GM10266 (cell line): ENCODE measurements at regions not wholly inside any gene's neighbourhood (a gene's known extent, or its start where the extent isn't known, plus 50 kb on each side); places are given as distances from the start of the nearest gene placed in this dataset.

Experiments used
- DNase-seq: peaks from one replicate; pipeline ENCODE4 v3.0.0; 2012; ENCODE audit errors: extremely low spot score
- TF ChIP-seq, protein P1 (sequence below): IDR thresholded peaks from 2 replicates; pipeline ENCODE4 v1.5.1; 2012; ENCODE audit warnings: mild to moderate bottlenecking, low read depth; ENCODE audit not compliant: control insufficient read depth, insufficient read depth; ENCODE audit errors: missing control alignments

DNA sequence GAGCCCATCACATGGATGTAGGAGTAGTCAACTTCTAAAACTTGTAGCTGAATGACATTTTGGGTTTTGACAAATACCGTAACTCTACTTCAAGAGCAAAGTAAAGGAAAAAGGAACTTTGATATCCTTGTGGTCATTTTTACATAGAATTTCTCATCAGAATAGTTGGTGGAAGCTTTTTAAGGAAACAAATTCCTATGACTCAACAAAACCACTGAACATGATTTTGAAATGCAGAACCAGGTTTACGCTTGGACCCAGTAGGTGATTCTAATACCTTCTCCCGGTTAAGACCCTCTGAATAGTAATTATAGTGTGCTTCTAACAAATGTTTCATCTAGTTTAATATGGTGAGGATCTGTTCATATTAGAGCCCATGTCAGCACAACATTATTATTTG, 307.8 kb downstream of the GPR37 start:
- no peak for DNase-seq
- TF ChIP-seq, protein P1, sequence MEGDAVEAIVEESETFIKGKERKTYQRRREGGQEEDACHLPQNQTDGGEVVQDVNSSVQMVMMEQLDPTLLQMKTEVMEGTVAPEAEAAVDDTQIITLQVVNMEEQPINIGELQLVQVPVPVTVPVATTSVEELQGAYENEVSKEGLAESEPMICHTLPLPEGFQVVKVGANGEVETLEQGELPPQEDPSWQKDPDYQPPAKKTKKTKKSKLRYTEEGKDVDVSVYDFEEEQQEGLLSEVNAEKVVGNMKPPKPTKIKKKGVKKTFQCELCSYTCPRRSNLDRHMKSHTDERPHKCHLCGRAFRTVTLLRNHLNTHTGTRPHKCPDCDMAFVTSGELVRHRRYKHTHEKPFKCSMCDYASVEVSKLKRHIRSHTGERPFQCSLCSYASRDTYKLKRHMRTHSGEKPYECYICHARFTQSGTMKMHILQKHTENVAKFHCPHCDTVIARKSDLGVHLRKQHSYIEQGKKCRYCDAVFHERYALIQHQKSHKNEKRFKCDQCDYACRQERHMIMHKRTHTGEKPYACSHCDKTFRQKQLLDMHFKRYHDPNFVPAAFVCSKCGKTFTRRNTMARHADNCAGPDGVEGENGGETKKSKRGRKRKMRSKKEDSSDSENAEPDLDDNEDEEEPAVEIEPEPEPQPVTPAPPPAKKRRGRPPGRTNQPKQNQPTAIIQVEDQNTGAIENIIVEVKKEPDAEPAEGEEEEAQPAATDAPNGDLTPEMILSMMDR, result no peak

DNA sequence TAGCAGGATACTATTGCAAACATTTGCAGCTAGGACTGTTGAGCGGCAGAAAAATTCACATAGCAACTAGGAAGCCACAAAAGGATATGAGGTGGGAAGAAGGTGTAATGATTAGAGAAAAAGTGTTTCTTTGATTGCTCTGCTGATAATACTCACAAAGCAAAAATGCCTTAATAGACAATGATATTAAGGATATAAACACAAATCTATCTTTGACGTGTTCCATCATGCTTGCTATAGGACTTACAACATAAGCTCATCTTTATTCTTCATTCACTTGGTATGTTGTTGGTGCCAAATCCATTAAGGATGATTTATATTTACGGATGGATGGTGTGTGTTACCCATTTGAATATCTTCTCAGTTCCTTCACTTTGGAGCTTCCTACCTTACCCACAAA, 309.3 kb downstream of the GPR37 start:
- DNase-seq, result no peak
- TF ChIP-seq, protein P1, result no peak

DNA sequence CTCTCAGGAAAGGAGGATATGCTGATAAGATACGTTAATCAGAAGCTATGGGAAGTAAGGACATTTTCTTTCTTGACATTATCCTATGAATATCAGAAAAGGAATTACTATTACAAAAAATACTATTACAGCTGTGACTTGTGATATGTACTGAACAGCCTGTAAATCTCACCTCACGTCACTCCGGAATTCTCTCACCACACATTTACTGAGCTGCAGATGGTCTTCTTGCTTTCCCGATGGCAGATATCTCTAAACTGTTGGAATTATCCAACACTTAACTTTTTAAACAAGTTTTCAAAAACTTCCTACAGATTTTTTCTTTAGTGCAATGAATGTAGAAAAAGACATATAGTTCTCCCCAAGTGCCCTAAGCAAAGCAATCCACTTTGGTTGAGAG, 313.4 kb downstream of the GPR37 start:
- DNase-seq, result no peak
- TF ChIP-seq, protein P1, result no peak

DNA sequence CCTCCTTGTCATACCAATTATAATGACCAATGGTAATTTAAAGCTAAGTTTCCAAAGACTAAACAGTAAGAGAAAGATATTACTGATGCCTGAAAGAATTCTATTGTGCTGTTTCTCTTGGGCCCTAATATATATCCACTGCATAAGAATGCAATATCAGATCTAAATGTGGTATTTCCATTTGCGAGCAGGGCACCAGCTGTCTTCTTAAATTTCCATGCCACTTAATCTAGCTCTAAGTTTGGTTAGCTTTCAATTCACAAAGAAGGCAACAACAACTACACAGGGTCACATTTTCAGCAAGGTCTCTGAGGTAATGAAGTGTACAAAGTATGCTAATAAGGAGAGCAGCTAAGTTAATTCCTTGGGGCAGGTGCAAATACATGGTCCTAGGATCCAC, 315.7 kb downstream of the GPR37 start:
- no peak for DNase-seq
- TF ChIP-seq, protein P1, result no peak

DNA sequence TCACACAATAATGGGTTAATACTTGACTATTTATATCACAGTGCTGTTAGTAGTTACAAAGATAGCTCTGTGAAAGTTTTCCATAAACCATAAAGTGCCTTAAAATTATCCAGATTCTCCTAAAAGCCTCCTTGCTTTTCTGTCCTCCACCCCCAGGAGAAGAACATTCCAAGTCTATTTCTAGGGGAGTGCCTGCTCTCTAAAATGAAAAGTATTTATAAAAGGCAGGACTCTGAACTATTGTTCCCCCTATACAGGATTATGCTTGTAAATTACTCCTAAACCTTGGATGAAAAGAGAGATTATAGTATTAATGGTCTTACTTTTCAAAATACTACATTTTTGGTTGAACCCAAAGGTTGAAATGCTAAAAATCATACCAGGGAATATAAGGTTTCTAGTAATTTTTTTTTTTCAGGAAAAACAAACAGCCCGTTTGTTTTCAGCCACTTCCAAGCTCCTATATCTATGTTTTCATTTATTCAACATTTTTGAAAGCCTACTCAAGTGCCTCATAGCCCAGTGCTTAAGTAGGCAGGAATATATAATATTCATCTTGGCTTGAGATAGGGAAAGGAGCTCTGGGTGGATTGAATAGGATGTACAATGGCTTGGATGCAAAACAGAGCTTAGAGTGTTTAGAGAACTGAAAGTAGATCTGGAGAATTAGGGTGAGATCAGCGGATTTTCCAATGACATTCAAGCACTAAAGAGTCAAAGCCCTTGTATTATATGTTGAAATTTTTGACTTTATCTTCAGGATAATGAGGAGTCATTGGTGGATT, 320.7 kb downstream of the GPR37 start:
- DNase-seq, result no peak
- TF ChIP-seq, protein P1, result no peak

DNA sequence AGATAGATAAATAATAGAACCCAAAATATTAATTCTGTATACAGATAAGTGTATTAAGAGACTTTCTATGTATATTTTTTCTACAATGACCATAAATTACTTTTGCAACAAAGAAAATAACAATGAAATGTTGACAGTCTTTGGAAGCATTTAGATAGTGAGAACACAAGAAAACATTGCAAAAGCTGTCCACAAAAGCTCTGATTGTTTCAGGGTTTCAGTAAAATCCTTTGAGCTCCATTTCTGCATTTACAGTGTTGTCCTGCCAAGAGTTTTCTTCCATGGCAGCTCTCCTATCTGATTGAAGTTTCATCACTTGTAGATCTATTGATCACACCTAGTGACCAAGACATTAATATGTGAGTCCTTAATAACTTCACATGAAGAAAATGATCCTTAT, 321.8 kb downstream of the GPR37 start:
- TF ChIP-seq, protein P1, result no peak
- no peak for DNase-seq

DNA sequence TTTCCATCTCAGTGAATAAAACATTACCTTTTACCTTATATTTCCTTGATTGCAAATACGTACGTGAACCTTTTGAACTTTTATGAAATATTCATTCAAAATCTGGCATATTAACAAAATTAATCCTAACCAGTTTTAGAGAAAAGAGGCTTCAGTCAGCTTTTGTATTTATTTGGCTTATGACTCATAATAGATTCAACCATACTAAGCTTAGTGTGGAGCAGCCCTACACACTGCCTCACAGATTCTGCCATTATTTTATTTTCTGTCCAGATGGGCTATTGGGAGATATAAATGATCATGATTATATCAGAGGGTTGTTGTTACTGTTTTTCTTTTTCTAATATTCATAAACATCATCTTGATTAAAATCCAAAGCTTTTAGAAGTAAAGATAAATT, 325.5 kb downstream of the GPR37 start:
- no peak for DNase-seq
- TF ChIP-seq, protein P1, result no peak
